Skeletal muscle satellite cell (primary cell): ENCODE measurements at regions not wholly inside any gene's neighbourhood (a gene's known extent, or its start where the extent isn't known, plus 50 kb on each side); places are given as distances from the start of the nearest gene placed in this dataset.

ENCODE experiments used
- H3K27me3 ChIP-seq: 2 replicates; pipeline ENCODE4 v1.7.0; 2013; ENCODE audit warnings: low read length; ENCODE audit not compliant: control insufficient read depth, insufficient read depth
- H3K36me3 ChIP-seq: 2 replicates; pipeline ENCODE4 v1.7.0; 2013; ENCODE audit warnings: mild to moderate bottlenecking, control low read depth, low read length; ENCODE audit not compliant: insufficient read depth
- H3K4me1 ChIP-seq: 2 replicates; pipeline ENCODE4 v1.7.0; 2013; ENCODE audit warnings: low read length; ENCODE audit not compliant: control insufficient read depth, insufficient read depth
- H3K4me2 ChIP-seq: 2 replicates; pipeline ENCODE4 v1.7.0; 2013; ENCODE audit warnings: mild to moderate bottlenecking, low read length
- H3K4me3 ChIP-seq: 2 replicates; pipeline ENCODE4 v1.7.0; 2013; ENCODE audit warnings: low read length
- H3K9ac ChIP-seq: 2 replicates; pipeline ENCODE4 v1.7.0; 2013; ENCODE audit warnings: mild to moderate bottlenecking, low read depth, low read length, moderate library complexity
- H3K9me3 ChIP-seq: replicated peaks from 2 replicates; pipeline ENCODE4 v1.7.0; 2013; ENCODE audit warnings: mild to moderate bottlenecking, control low read depth, low read length

GRCh38 chr16:60200161-60200560 is 1466.0 kb upstream of the GOT2 start:
- Histone ChIP-seq H3K4me1 (no peaks in the 10 kb centered on the region), H3K4me2 (no peak overlapping the region), H3K36me3 (no peaks in the 10 kb centered on the region), H3K9ac (no peak overlapping the region), H3K4me3 (no peak overlapping the region), H3K27me3 (no peaks in the 10 kb centered on the region), H3K9me3 (no peaks in the 10 kb centered on the region)

GRCh38 chr16:60199150-60199549 is 1465.0 kb upstream of the GOT2 start:
- no peak overlapping the region for H3K4me3 ChIP-seq
- H3K4me2 ChIP-seq = no peak overlapping the region
- no peaks in the 10 kb centered on the region for H3K4me1 ChIP-seq
- no peaks in the 10 kb centered on the region for H3K36me3 ChIP-seq
- H3K9ac ChIP-seq = no peak overlapping the region
- no peaks in the 10 kb centered on the region for H3K27me3 ChIP-seq
- no peaks in the 10 kb centered on the region for H3K9me3 ChIP-seq

- Histone ChIP-seq H3K4me2 (no peak overlapping the region), H3K36me3 (no peaks in the 10 kb centered on the region), H3K27me3 (no peaks in the 10 kb centered on the region), H3K9me3 (no peaks in the 10 kb centered on the region), H3K4me3 (no peak overlapping the region), H3K4me1 (no peaks in the 10 kb centered on the region), H3K9ac (no peak overlapping the region)
Observed at GRCh38 chr16:60181536-60181935, 1447.4 kb upstream of the GOT2 start.

- Histone ChIP-seq H3K9ac (no peak overlapping the region), H3K9me3 (no peaks in the 10 kb centered on the region), H3K4me1 (no peaks in the 10 kb centered on the region), H3K36me3 (no peaks in the 10 kb centered on the region), H3K27me3 (no peaks in the 10 kb centered on the region), H3K4me3 (no peak overlapping the region), H3K4me2 (no peak overlapping the region)
Observed at GRCh38 chr16:60180609-60181008, 1446.5 kb upstream of the GOT2 start.

- H3K27me3 ChIP-seq = no peaks in the 10 kb centered on the region
- H3K9ac ChIP-seq = no peak overlapping the region
- no peak overlapping the region for H3K4me2 ChIP-seq
- H3K36me3 ChIP-seq = no peaks in the 10 kb centered on the region
- no peaks in the 10 kb centered on the region for H3K4me1 ChIP-seq
- no peaks in the 10 kb centered on the region for H3K9me3 ChIP-seq
- H3K4me3 ChIP-seq = no peak overlapping the region
Observed at GRCh38 chr16:60170196-60170595, 1436.1 kb upstream of the GOT2 start.

- H3K27me3 ChIP-seq = no peaks in the 10 kb centered on the region
- no peak overlapping the region for H3K4me3 ChIP-seq
- H3K9me3 ChIP-seq = no peaks in the 10 kb centered on the region
- no peak overlapping the region for H3K9ac ChIP-seq
- H3K36me3 ChIP-seq = no peaks in the 10 kb centered on the region
- H3K4me2 ChIP-seq = no peak overlapping the region
- no peaks in the 10 kb centered on the region for H3K4me1 ChIP-seq
Observed at GRCh38 chr16:60166111-60166510, 1432.0 kb upstream of the GOT2 start.

GRCh38 chr16:60151987-60152386 is 1417.9 kb upstream of the GOT2 start:
- H3K4me1 ChIP-seq = no peaks in the 10 kb centered on the region
- H3K4me3 ChIP-seq = no peak overlapping the region
- no peaks in the 10 kb centered on the region for H3K36me3 ChIP-seq
- no peaks in the 10 kb centered on the region for H3K27me3 ChIP-seq
- H3K9ac ChIP-seq = no peak overlapping the region
- H3K4me2 ChIP-seq = no peak overlapping the region
- H3K9me3 ChIP-seq = peaks cover 3% of the 10 kb centered on the region

GRCh38 chr16:60150907-60151306 is 1416.8 kb upstream of the GOT2 start:
- no peak overlapping the region for H3K4me2 ChIP-seq
- H3K4me3 ChIP-seq = no peak overlapping the region
- H3K27me3 ChIP-seq = no peaks in the 10 kb centered on the region
- no peak overlapping the region for H3K9ac ChIP-seq
- no peaks in the 10 kb centered on the region for H3K36me3 ChIP-seq
- H3K4me1 ChIP-seq = no peaks in the 10 kb centered on the region
- H3K9me3 ChIP-seq = peaks cover 3% of the 10 kb centered on the region

GRCh38 chr16:60143348-60143705 is 1409.2 kb upstream of the GOT2 start:
- Histone ChIP-seq H3K4me3 (no peak overlapping the region), H3K9me3 (no peaks in the 10 kb centered on the region)

GRCh38 chr16:60142619-60143347 is 1408.7 kb upstream of the GOT2 start:
- Histone ChIP-seq H3K4me3 (no peak overlapping the region), H3K4me2 (no peak overlapping the region), H3K9me3 (no peaks in the 10 kb centered on the region), H3K27me3 (no peaks in the 10 kb centered on the region), H3K36me3 (no peaks in the 10 kb centered on the region), H3K9ac (no peak overlapping the region), H3K4me1 (no peaks in the 10 kb centered on the region)

More at GRCh38 chr16:60143348-60143705, 1409.2 kb upstream of the GOT2 start:
- Histone ChIP-seq H3K4me2 (no peak overlapping the region), H3K9ac (no peak overlapping the region), H3K4me1 (no peaks in the 10 kb centered on the region), H3K27me3 (no peaks in the 10 kb centered on the region), H3K36me3 (no peaks in the 10 kb centered on the region)

GRCh38 chr16:60137891-60138290 is 1403.8 kb upstream of the GOT2 start:
- no peak overlapping the region for H3K4me3 ChIP-seq
- H3K4me1 ChIP-seq = no peaks in the 10 kb centered on the region
- no peaks in the 10 kb centered on the region for H3K36me3 ChIP-seq
- H3K9me3 ChIP-seq = no peaks in the 10 kb centered on the region
- no peak overlapping the region for H3K4me2 ChIP-seq
- no peaks in the 10 kb centered on the region for H3K27me3 ChIP-seq
- no peak overlapping the region for H3K9ac ChIP-seq

GRCh38 chr16:60127196-60127595 is 1393.1 kb upstream of the GOT2 start:
- Histone ChIP-seq H3K36me3 (no peaks in the 10 kb centered on the region), H3K4me1 (no peaks in the 10 kb centered on the region), H3K27me3 (no peaks in the 10 kb centered on the region), H3K4me3 (no peak overlapping the region), H3K9me3 (no peaks in the 10 kb centered on the region), H3K4me2 (no peak overlapping the region), H3K9ac (no peak overlapping the region)
